Prostate gland (tissue), 2 donors: ENCODE measurements at regions not wholly inside any gene's neighbourhood (a gene's known extent, or its start where the extent isn't known, plus 50 kb on each side); places are given as distances from the start of the nearest gene placed in this dataset.

Source experiments
- CTCF ChIP-seq, 4 experiments: fragments of 200-600 bp in 2 of 4; fragments of 450-650 bp in 2 of 4; sonication (generic) in 2 of 4; IDR thresholded peaks; 1 replicate in 3 of 4; 2 replicates in 1 of 4; pipeline ENCODE4 v1.5.1; 2016 to 2019; ENCODE audit warnings: antibody characterized with exemption in 4 of 4, mild to moderate bottlenecking in 2 of 4, moderate library complexity in 2 of 4
- POLR2A ChIP-seq: fragments of 450-650 bp; IDR thresholded peaks from one replicate; pipeline ENCODE4 v1.6.1; 2016; ENCODE audit warnings: antibody characterized with exemption, mild to moderate bottlenecking

GRCh38 chr6:14401246-14401645 lies 283.7 kb downstream of the CD83 start:
- no peak for TF ChIP-seq CTCF (IDR thresholded peaks at IDR 0.05)
- TF ChIP-seq POLR2A: no peak
